ENCODE measurements at regions not wholly inside any gene's neighbourhood (a gene's known extent, or its start where the extent isn't known, plus 50 kb on each side); places are given as distances from the start of the nearest gene placed in this dataset.

- DNase-seq, result no peak
- H3K36me3 ChIP-seq (replicated peaks in 1 of 2), result no peaks in the 10 kb centered on the region
- H3K4me3 ChIP-seq, result no peak overlapping the region
- no peaks in the 10 kb centered on the region for H3K9me3 ChIP-seq (replicated peaks in 1 of 3)
- WGBS, 4 donors, result 68 to 86% (median 78%) methylated on average over 3 of the region's 3 CpGs
- no peaks in the 10 kb centered on the region for H3K4me1 ChIP-seq (replicated peaks in 1 of 2)
- intact Hi-C loops (cut with DNase I), result no loop called here
- TF ChIP-seq, protein P1, sequence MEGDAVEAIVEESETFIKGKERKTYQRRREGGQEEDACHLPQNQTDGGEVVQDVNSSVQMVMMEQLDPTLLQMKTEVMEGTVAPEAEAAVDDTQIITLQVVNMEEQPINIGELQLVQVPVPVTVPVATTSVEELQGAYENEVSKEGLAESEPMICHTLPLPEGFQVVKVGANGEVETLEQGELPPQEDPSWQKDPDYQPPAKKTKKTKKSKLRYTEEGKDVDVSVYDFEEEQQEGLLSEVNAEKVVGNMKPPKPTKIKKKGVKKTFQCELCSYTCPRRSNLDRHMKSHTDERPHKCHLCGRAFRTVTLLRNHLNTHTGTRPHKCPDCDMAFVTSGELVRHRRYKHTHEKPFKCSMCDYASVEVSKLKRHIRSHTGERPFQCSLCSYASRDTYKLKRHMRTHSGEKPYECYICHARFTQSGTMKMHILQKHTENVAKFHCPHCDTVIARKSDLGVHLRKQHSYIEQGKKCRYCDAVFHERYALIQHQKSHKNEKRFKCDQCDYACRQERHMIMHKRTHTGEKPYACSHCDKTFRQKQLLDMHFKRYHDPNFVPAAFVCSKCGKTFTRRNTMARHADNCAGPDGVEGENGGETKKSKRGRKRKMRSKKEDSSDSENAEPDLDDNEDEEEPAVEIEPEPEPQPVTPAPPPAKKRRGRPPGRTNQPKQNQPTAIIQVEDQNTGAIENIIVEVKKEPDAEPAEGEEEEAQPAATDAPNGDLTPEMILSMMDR (IDR thresholded peaks at IDR 0.05), result no peak
- no peak for TF ChIP-seq POLR2A (IDR thresholded peaks at IDR 0.05)
- no peak overlapping the region for H3K27ac ChIP-seq
- H3K27me3 ChIP-seq, result no peaks in the 10 kb centered on the region
These were observed 526.6 kb upstream of the SLIT2 start for GRCh38 chr4:19725130-19725529.

DNA sequence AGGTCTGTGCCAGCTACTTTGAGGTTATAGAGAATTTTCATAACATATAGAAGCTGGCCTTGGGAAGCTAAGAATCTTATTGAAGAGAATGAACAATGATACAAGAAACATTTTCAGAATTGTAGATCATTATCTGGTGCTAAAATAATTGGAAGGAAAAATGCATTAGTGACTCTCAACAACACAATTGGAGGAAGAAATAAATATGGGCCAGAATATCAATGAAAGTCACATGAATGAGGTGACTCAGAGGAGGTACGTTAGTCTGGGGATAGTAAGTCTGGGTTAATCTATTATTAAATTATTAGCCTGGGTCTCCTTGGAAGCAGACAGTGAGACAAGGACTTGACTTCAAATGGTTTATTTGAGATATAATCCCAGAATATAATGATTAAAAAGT, 529.3 kb upstream of the SLIT2 start:
- Histone ChIP-seq H3K27ac (no peak overlapping the region), H3K36me3 (replicated peaks in 1 of 2) (no peaks in the 10 kb centered on the region), H3K27me3 (no peaks in the 10 kb centered on the region), H3K4me3 (no peak overlapping the region), H3K9me3 (replicated peaks in 1 of 3) (no peaks in the 10 kb centered on the region), H3K4me1 (replicated peaks in 1 of 2) (no peaks in the 10 kb centered on the region)
- 28 to 39% (median 32%) methylated on average over 1 of the region's 1 CpG for WGBS, 4 donors
- intact Hi-C loops (cut with DNase I), result no loop called here
- TF ChIP-seq, protein P1 (IDR thresholded peaks at IDR 0.05), result no peak
- TF ChIP-seq POLR2A (IDR thresholded peaks at IDR 0.05), result no peak
- no peak for DNase-seq

GRCh38 chr4:19721587-19721986, 530.1 kb upstream of the SLIT2 start:
- Histone ChIP-seq H3K27me3 (no peaks in the 10 kb centered on the region), H3K4me1 (replicated peaks in 1 of 2) (no peaks in the 10 kb centered on the region), H3K36me3 (replicated peaks in 1 of 2) (no peaks in the 10 kb centered on the region), H3K4me3 (no peak overlapping the region), H3K9me3 (replicated peaks in 1 of 3) (no peaks in the 10 kb centered on the region), H3K27ac (no peak overlapping the region)
- DNase-seq, result no peak
- intact Hi-C loops (cut with DNase I), result no loop called here
- TF ChIP-seq POLR2A (IDR thresholded peaks at IDR 0.05), result no peak
- TF ChIP-seq, protein P1 (IDR thresholded peaks at IDR 0.05), result no peak

GRCh38 chr4:19720610-19721009, 531.1 kb upstream of the SLIT2 start:
- Histone ChIP-seq H3K36me3 (replicated peaks in 1 of 2) (no peaks in the 10 kb centered on the region), H3K4me3 (no peak overlapping the region), H3K4me1 (replicated peaks in 1 of 2) (no peaks in the 10 kb centered on the region), H3K9me3 (replicated peaks in 1 of 3) (no peaks in the 10 kb centered on the region), H3K27ac (no peak overlapping the region), H3K27me3 (no peaks in the 10 kb centered on the region)
- DNase-seq, result no peak
- WGBS, 4 donors, result 36 to 43% (median 39%) methylated on average over 1 of the region's 1 CpG
- no peak for TF ChIP-seq POLR2A (IDR thresholded peaks at IDR 0.05)
- TF ChIP-seq, protein P1 (IDR thresholded peaks at IDR 0.05), result no peak
- intact Hi-C loops (cut with DNase I), result no loop called here

Data from adrenal gland (tissue), 9 donors.